Trophoblast cell (in vitro differentiated cells and primary cell): ENCODE measurements at regions not wholly inside any gene's neighbourhood (a gene's known extent, or its start where the extent isn't known, plus 50 kb on each side); places are given as distances from the start of the nearest gene placed in this dataset.

ENCODE experiments used
- DNase-seq, 2 donors: peaks; one replicate each; pipeline ENCODE4 v3.0.0-alpha.2; 2016
- H2AFZ ChIP-seq: 2 replicates; pipeline ENCODE4 v1.6.1; 2013; ENCODE audit warnings: low read length, moderate library complexity, mild to moderate bottlenecking; ENCODE audit not compliant: insufficient read depth, poor library complexity
- H2AK5ac ChIP-seq: 2 replicates; pipeline ENCODE4 v1.6.1; 2013; ENCODE audit warnings: mild to moderate bottlenecking, low read length
- H2BK120ac ChIP-seq: 2 replicates; pipeline ENCODE4 v1.6.1; 2013; ENCODE audit warnings: low read length, mild to moderate bottlenecking, moderate library complexity; ENCODE audit not compliant: insufficient read depth, poor library complexity
- H2BK12ac ChIP-seq: 2 replicates; pipeline ENCODE4 v1.6.1; 2013; ENCODE audit warnings: mild to moderate bottlenecking, low read length, moderate library complexity
- H2BK5ac ChIP-seq: 2 replicates; pipeline ENCODE4 v1.6.1; 2013; ENCODE audit warnings: low read length, low read depth, moderate library complexity, mild to moderate bottlenecking; ENCODE audit not compliant: poor library complexity
- H3K14ac ChIP-seq: 2 replicates; pipeline ENCODE4 v1.6.1; 2013; ENCODE audit warnings: mild to moderate bottlenecking, low read length
- H3K18ac ChIP-seq: 2 replicates; pipeline ENCODE4 v1.6.1; 2013; ENCODE audit warnings: mild to moderate bottlenecking, low read length
- H3K23ac ChIP-seq: 2 replicates; pipeline ENCODE4 v1.6.1; 2013; ENCODE audit warnings: low read length
- H3K27ac ChIP-seq: 2 replicates; pipeline ENCODE4 v1.5.1; 2013; ENCODE audit warnings: low read depth, mild to moderate bottlenecking, inconsistent platforms, low read length, moderate library complexity
- H3K27me3 ChIP-seq: 2 replicates; pipeline ENCODE4 v1.6.1; 2013; ENCODE audit warnings: inconsistent platforms, mild to moderate bottlenecking, low read length, moderate library complexity; ENCODE audit not compliant: insufficient read depth
- H3K36me3 ChIP-seq, 2 experiments: 1 replicate in 1 of 2; 2 replicates in 1 of 2; pipeline ENCODE4 v1.6.1; 2013; ENCODE audit warnings: low read length in 2 of 2, mild to moderate bottlenecking in 2 of 2, moderate library complexity in 1 of 2; ENCODE audit not compliant: insufficient read depth in 2 of 2, control insufficient read depth in 1 of 2
- H3K4ac ChIP-seq: 2 replicates; pipeline ENCODE4 v1.6.1; 2013; ENCODE audit warnings: low read depth, mild to moderate bottlenecking, low read length, moderate library complexity
- H3K4me1 ChIP-seq, 2 experiments: 1 replicate in 1 of 2; 2 replicates in 1 of 2; pipeline ENCODE4 v1.6.1; 2013; ENCODE audit warnings: low read length in 2 of 2, mild to moderate bottlenecking in 2 of 2, moderate library complexity in 1 of 2; ENCODE audit not compliant: insufficient read depth in 2 of 2, control insufficient read depth in 1 of 2
- H3K4me2 ChIP-seq: 2 replicates; pipeline ENCODE4 v1.6.1; 2013; ENCODE audit warnings: inconsistent platforms, mild to moderate bottlenecking, low read length, moderate library complexity
- H3K4me3 ChIP-seq: 2 replicates; pipeline ENCODE4 v1.5.1; 2013; ENCODE audit warnings: mild to moderate bottlenecking, low read depth, low read length, inconsistent platforms
- H3K79me1 ChIP-seq: one replicate; pipeline ENCODE4 v1.6.1; 2013; ENCODE audit warnings: low read length
- H3K79me2 ChIP-seq: 2 replicates; pipeline ENCODE4 v1.6.1; 2013; ENCODE audit warnings: low read length, mild to moderate bottlenecking; ENCODE audit not compliant: control insufficient read depth, insufficient read depth, poor library complexity
- H3K9ac ChIP-seq: 2 replicates; pipeline ENCODE4 v1.6.1; 2013; ENCODE audit warnings: mild to moderate bottlenecking, low read length
- H3K9me3 ChIP-seq: 2 replicates; pipeline ENCODE4 v1.6.1; 2013; ENCODE audit warnings: low read depth, mild to moderate bottlenecking, control low read depth, inconsistent platforms, low read length; ENCODE audit not compliant: insufficient read depth
- H4K12ac ChIP-seq: 2 replicates; pipeline ENCODE4 v1.6.1; 2013; ENCODE audit warnings: low read depth, mild to moderate bottlenecking, low read length, moderate library complexity
- H4K8ac ChIP-seq: 2 replicates; pipeline ENCODE4 v1.6.1; 2013; ENCODE audit warnings: low read depth, mild to moderate bottlenecking, low read length, moderate library complexity
- H4K91ac ChIP-seq: one replicate; pipeline ENCODE4 v1.6.1; 2013; ENCODE audit warnings: low read depth, mild to moderate bottlenecking, low read length, moderate library complexity
- WGBS: extraction: QIAGEN DNeasy Blood & Tissue Kit; methylation state at CpG from one replicate; pipeline ENCODE4 v1.1.7; 2013; ENCODE audit warnings: missing lambda C conversion rate; ENCODE audit not compliant: insufficient read length, insufficient coverage; ENCODE audit errors: extremely low coverage; 5-methylcytosine and 5-hydroxymethylcytosine counted together

DNA sequence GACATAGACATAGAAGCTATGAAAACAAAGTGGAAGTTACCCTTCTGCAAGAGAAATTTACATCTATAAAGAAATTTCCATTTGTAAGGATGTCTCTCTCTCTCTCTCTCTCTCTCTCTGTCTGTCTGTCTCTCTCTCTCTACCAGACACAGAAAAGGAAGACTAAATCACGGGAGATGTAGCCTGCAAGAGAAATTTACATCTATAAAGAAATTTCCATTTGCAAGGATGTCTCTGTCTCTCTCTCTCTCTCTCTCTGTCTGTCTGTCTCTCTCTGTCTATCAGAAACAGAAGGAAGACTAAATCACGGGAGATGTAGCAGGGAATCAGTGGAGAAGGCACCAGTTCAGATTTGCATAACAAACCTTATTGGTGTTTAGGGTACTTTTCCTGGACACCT, 65.6 kb upstream of the CTSO start:
- Histone ChIP-seq H2AK5ac (no peak overlapping the region), H2BK12ac (no peak overlapping the region), H4K8ac (no peak overlapping the region), H3K9me3 (no peaks in the 10 kb centered on the region), H3K79me1 (peaks cover 9% of the 10 kb centered on the region), H3K27ac (no peak overlapping the region), H2AFZ (no peak overlapping the region), H3K23ac (no peak overlapping the region), H3K4me3 (no peak overlapping the region), H3K36me3 (no peaks in the 10 kb centered on the region), H3K4me1 (peaks cover 5 to 7% of the 10 kb centered on the region in 2 experiments), H3K4ac (no peak overlapping the region), H4K91ac (no peak overlapping the region), H3K27me3 (no peaks in the 10 kb centered on the region), H4K12ac (no peak overlapping the region), H2BK5ac (no peak overlapping the region), H3K79me2 (peaks cover 2% of the 10 kb centered on the region), H3K4me2 (no peak overlapping the region), H2BK120ac (no peak overlapping the region), H3K18ac (no peak overlapping the region), H3K9ac (no peak overlapping the region), H3K14ac (no peak overlapping the region)
- no CpG with 5 or more reads among the region's 2 CpGs for WGBS
- DNase-seq = no peak

GRCh38 chr4:156018383-156018782, 64.7 kb upstream of the CTSO start:
- H2AK5ac ChIP-seq = no peak overlapping the region
- no peak overlapping the region for H2BK12ac ChIP-seq
- no peak overlapping the region for H4K8ac ChIP-seq
- WGBS = no CpG with 5 or more reads among the region's 5 CpGs
- no peak overlapping the region for H2BK120ac ChIP-seq
- H3K4me3 ChIP-seq = no peak overlapping the region
- H3K4me1 ChIP-seq = peaks cover 5 to 7% of the 10 kb centered on the region in 2 experiments
- H3K4ac ChIP-seq = no peak overlapping the region
- no peak overlapping the region for H3K23ac ChIP-seq
- DNase-seq = no peak
- no peak overlapping the region for H2AFZ ChIP-seq
- no peak overlapping the region for H3K27ac ChIP-seq
- no peak overlapping the region for H4K91ac ChIP-seq
- no peak overlapping the region for H2BK5ac ChIP-seq
- no peak overlapping the region for H3K14ac ChIP-seq
- H3K4me2 ChIP-seq = no peak overlapping the region
- H3K36me3 ChIP-seq = no peaks in the 10 kb centered on the region
- peaks cover 2% of the 10 kb centered on the region for H3K79me2 ChIP-seq
- peaks cover 9% of the 10 kb centered on the region for H3K79me1 ChIP-seq
- H3K9ac ChIP-seq = no peak overlapping the region
- no peak overlapping the region for H3K18ac ChIP-seq
- no peak overlapping the region for H4K12ac ChIP-seq
- no peaks in the 10 kb centered on the region for H3K9me3 ChIP-seq
- no peaks in the 10 kb centered on the region for H3K27me3 ChIP-seq

- Histone ChIP-seq H2BK5ac (no peak overlapping the region), H4K8ac (no peak overlapping the region), H2AK5ac (no peak overlapping the region), H3K27me3 (no peaks in the 10 kb centered on the region), H3K9ac (no peak overlapping the region), H3K4me3 (no peak overlapping the region), H3K4ac (no peak overlapping the region), H4K12ac (no peak overlapping the region), H3K9me3 (no peaks in the 10 kb centered on the region), H3K14ac (no peak overlapping the region), H3K79me2 (peaks cover 2% of the 10 kb centered on the region), H2BK12ac (no peak overlapping the region), H2BK120ac (no peak overlapping the region), H3K18ac (no peak overlapping the region), H3K27ac (no peak overlapping the region), H3K79me1 (peaks cover 6% of the 10 kb centered on the region), H3K4me1 (peaks cover 2 to 4% of the 10 kb centered on the region in 2 experiments), H2AFZ (no peak overlapping the region), H3K23ac (no peak overlapping the region), H3K4me2 (no peak overlapping the region), H3K36me3 (no peaks in the 10 kb centered on the region), H4K91ac (no peak overlapping the region)
- DNase-seq = no peak
- no CpG with 5 or more reads among the region's 1 CpG for WGBS
Measured at GRCh38 chr4:156015781-156016180, 62.1 kb upstream of the CTSO start.

GRCh38 chr4:156006192-156006591, 52.5 kb upstream of the CTSO start:
- no peaks in the 10 kb centered on the region for H3K79me2 ChIP-seq

More at GRCh38 chr4:156006192-156006591, 52.5 kb upstream of the CTSO start:
- Histone ChIP-seq H2AFZ (no peak overlapping the region), H2BK5ac (no peak overlapping the region), H4K12ac (no peak overlapping the region), H3K79me1 (no peaks in the 10 kb centered on the region), H3K4ac (no peak overlapping the region), H2BK120ac (no peak overlapping the region), H3K4me2 (no peak overlapping the region), H3K18ac (no peak overlapping the region), H3K9ac (no peak overlapping the region), H3K36me3 (no peaks in the 10 kb centered on the region), H3K4me1 (no peaks in the 10 kb centered on the region), H3K9me3 (no peaks in the 10 kb centered on the region), H4K91ac (no peak overlapping the region), H3K23ac (no peak overlapping the region), H4K8ac (no peak overlapping the region), H2BK12ac (no peak overlapping the region), H3K4me3 (no peak overlapping the region), H3K27ac (no peak overlapping the region), H3K27me3 (no peaks in the 10 kb centered on the region), H3K14ac (no peak overlapping the region), H2AK5ac (no peak overlapping the region)
- WGBS = no CpG with 5 or more reads among the region's 16 CpGs
- DNase-seq = no peak
